ENCODE measurements at regions not wholly inside any gene's neighbourhood (a gene's known extent, or its start where the extent isn't known, plus 50 kb on each side); places are given as distances from the start of the nearest gene placed in this dataset.

DNA sequence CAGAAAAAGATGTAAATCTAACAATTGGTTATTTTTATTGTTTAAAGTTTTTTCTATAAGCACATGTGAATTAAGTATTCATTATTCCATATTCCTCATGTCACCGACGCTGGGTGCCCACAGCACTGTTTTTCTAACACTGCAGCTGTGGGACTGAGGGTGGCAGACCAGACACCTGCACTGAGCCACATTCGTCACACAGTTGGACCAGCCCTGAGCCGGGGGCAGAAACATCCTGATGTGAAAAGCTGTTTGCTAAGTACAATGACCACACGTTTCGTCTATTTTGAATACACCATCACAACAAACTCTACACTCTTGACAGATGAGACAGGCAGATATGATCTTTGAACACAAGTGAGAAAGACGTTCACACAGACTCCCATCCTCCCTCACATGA lies 749.5 kb downstream of the KCNJ18 start:
- Mint-ChIP-seq H3K27me3 (ENCODE audit: low read depth in 3 of 3) (peaks cover 0 to 4% (median 0%) of the 10 kb centered on the region in 3 donors), H3K9me3 (peaks cover 17 to 47% (median 24%) of the 10 kb centered on the region in 7 donors), H3K4me3 (no peak overlapping the region), H3K4me1 (no peaks in the 10 kb centered on the region), H3K36me3 (no peaks in the 10 kb centered on the region), H3K27ac (no peak overlapping the region)
- Histone ChIP-seq H3K9me3 (replicated peaks in 1 of 2; ENCODE audit: control insufficient read depth in 1 of 2, insufficient read depth in 1 of 2, low read length in 2 of 2) (peaks cover 60 to 65% of the 10 kb centered on the region in 2 donors), H3K27ac (ENCODE audit: low read depth in 1 of 2, low read length in 2 of 2) (no peak overlapping the region), H3K4me1 (ENCODE audit: control insufficient read depth in 1 of 2, insufficient read depth in 2 of 2, low read length in 2 of 2) (no peaks in the 10 kb centered on the region), H3K27me3 (ENCODE audit: control insufficient read depth in 2 of 2, insufficient read depth in 2 of 2, low read length in 2 of 2) (no peaks in the 10 kb centered on the region), H3K4me3 (replicated peaks in 1 of 3; ENCODE audit: low read depth in 2 of 3, low read length in 3 of 3) (no peak overlapping the region), H3K4me2 (replicated peaks; ENCODE audit: extremely low read depth, low read length, poor library complexity, severe bottlenecking) (no peak overlapping the region), H3K36me3 (replicated peaks in 1 of 2; ENCODE audit: control insufficient read depth in 1 of 2, insufficient read depth in 2 of 2, low read length in 2 of 2) (no peaks in the 10 kb centered on the region), H2AFZ (ENCODE audit: insufficient read depth, low read depth, low read length, poor library complexity, severe bottlenecking) (no peak overlapping the region), H4K20me1 (ENCODE audit: insufficient read depth, low read length) (no peaks in the 10 kb centered on the region), H3K9ac (ENCODE audit: insufficient read depth, low read length, poor library complexity, severe bottlenecking) (no peak overlapping the region), H3K79me2 (ENCODE audit: insufficient read depth, low read length) (no peaks in the 10 kb centered on the region)
- WGBS (ENCODE audit: insufficient coverage): 80% methylated on average over 4 of the region's 7 CpGs
- TF ChIP-seq, protein P1, sequence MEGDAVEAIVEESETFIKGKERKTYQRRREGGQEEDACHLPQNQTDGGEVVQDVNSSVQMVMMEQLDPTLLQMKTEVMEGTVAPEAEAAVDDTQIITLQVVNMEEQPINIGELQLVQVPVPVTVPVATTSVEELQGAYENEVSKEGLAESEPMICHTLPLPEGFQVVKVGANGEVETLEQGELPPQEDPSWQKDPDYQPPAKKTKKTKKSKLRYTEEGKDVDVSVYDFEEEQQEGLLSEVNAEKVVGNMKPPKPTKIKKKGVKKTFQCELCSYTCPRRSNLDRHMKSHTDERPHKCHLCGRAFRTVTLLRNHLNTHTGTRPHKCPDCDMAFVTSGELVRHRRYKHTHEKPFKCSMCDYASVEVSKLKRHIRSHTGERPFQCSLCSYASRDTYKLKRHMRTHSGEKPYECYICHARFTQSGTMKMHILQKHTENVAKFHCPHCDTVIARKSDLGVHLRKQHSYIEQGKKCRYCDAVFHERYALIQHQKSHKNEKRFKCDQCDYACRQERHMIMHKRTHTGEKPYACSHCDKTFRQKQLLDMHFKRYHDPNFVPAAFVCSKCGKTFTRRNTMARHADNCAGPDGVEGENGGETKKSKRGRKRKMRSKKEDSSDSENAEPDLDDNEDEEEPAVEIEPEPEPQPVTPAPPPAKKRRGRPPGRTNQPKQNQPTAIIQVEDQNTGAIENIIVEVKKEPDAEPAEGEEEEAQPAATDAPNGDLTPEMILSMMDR (IDR thresholded peaks at IDR 0.05): no peak
- intact Hi-C loops (cut with micrococcal nuclease): no loop called here
- DNase-seq: no peak

DNA sequence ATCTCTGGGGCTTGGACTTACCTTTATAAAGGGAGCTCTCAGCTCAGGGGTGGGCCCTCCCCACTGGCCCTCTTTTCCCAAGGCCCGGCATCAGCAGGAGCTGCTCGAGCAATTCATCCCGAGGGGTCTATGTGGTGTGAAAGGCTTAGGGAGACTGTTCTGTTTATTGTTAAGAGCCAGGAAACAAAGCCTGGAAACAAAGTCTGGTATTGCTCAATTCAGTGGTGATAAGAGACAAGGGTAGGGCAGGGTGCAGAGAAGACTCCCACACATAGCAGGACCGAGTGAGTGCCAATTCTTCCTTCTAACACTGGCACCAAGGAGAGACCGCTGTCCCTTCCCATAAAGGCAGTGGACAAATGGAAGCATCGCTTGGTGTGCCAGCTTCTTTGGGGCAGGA lies 750.7 kb downstream of the KCNJ18 start:
- H3K36me3 Mint-ChIP-seq: no peaks in the 10 kb centered on the region
- TF ChIP-seq, protein P1 (IDR thresholded peaks at IDR 0.05): no peak

More for the DNA sequence above, 750.7 kb downstream of the KCNJ18 start:
- no peak overlapping the region for H3K4me3 ChIP-seq (replicated peaks in 1 of 3; ENCODE audit: low read depth in 2 of 3, low read length in 3 of 3)
- H2AFZ ChIP-seq (ENCODE audit: insufficient read depth, low read depth, low read length, poor library complexity, severe bottlenecking): no peak overlapping the region
- H3K4me2 ChIP-seq (replicated peaks; ENCODE audit: extremely low read depth, low read length, poor library complexity, severe bottlenecking): no peak overlapping the region
- no peaks in the 10 kb centered on the region for H4K20me1 ChIP-seq (ENCODE audit: insufficient read depth, low read length)
- intact Hi-C loops (cut with micrococcal nuclease): no loop called here
- no peak for DNase-seq
- no peaks in the 10 kb centered on the region for H3K36me3 ChIP-seq (replicated peaks in 1 of 2; ENCODE audit: control insufficient read depth in 1 of 2, insufficient read depth in 2 of 2, low read length in 2 of 2)
- H3K9ac ChIP-seq (ENCODE audit: insufficient read depth, low read length, poor library complexity, severe bottlenecking): no peak overlapping the region
- peaks cover 64 to 69% of the 10 kb centered on the region in 2 donors for H3K9me3 ChIP-seq (replicated peaks in 1 of 2; ENCODE audit: control insufficient read depth in 1 of 2, insufficient read depth in 1 of 2, low read length in 2 of 2)
- Mint-ChIP-seq H3K4me1 (no peaks in the 10 kb centered on the region), H3K4me3 (no peak overlapping the region), H3K9me3 (peaks cover 13 to 46% (median 22%) of the 10 kb centered on the region in 7 donors), H3K27ac (no peak overlapping the region), H3K27me3 (ENCODE audit: low read depth in 3 of 3) (peaks cover 0 to 4% (median 0%) of the 10 kb centered on the region in 3 donors)
- H3K4me1 ChIP-seq (ENCODE audit: control insufficient read depth in 1 of 2, insufficient read depth in 2 of 2, low read length in 2 of 2): no peaks in the 10 kb centered on the region
- no peaks in the 10 kb centered on the region for H3K27me3 ChIP-seq (ENCODE audit: control insufficient read depth in 2 of 2, insufficient read depth in 2 of 2, low read length in 2 of 2)
- no peaks in the 10 kb centered on the region for H3K79me2 ChIP-seq (ENCODE audit: insufficient read depth, low read length)
- no CpG with 5 or more reads among the region's 6 CpGs for WGBS (ENCODE audit: insufficient coverage)
- H3K27ac ChIP-seq (ENCODE audit: low read depth in 1 of 2, low read length in 2 of 2): no peak overlapping the region

Data from CD14-positive monocyte (primary cell).